ENCODE measurements at regions not wholly inside any gene's neighbourhood (a gene's known extent, or its start where the extent isn't known, plus 50 kb on each side); places are given as distances from the start of the nearest gene placed in this dataset.

- TF ChIP-seq CTCF (conservative IDR thresholded peaks at IDR 0.05) (no peak), EZH2 (IDR thresholded peaks at IDR 0.05; ENCODE audit: low read depth) (no peak)
These were observed 406.1 kb downstream of the PRDM2 start for GRCh38 chr1:14106126-14106525.

Measured in PC-9 (cell line).